NT2/D1 (cell line): ENCODE measurements at regions not wholly inside any gene's neighbourhood (a gene's known extent, or its start where the extent isn't known, plus 50 kb on each side); places are given as distances from the start of the nearest gene placed in this dataset.
"Not testable (repeated sequence)": the region's sequence is repeated elsewhere in the genome, so short reads cannot be mapped to it uniquely, and the experiment has no call there.

Experiments
- DNase-seq: peaks from one replicate; pipeline ENCODE4 v3.0.0-alpha.2; 2011; ENCODE audit warnings: low read depth, low spot score
- H3K27me3 ChIP-seq: 2 replicates; pipeline ENCODE4 v1.6.0; 2011; ENCODE audit warnings: mild to moderate bottlenecking; ENCODE audit not compliant: insufficient read length, insufficient read depth
- H3K36me3 ChIP-seq: 2 replicates; pipeline ENCODE4 v1.6.1; 2011; ENCODE audit warnings: mild to moderate bottlenecking, low read length, mixed read lengths; ENCODE audit not compliant: insufficient read depth, insufficient read length
- H3K4me1 ChIP-seq: 2 replicates; pipeline ENCODE4 v1.5.1; 2011; ENCODE audit not compliant: insufficient read depth, insufficient read length
- H3K4me3 ChIP-seq: 2 replicates; pipeline ENCODE4 v1.5.1; 2011; ENCODE audit warnings: low read depth; ENCODE audit not compliant: insufficient read length
- H3K9ac ChIP-seq: 2 replicates; pipeline ENCODE4 v1.6.0; 2011; ENCODE audit warnings: low read depth; ENCODE audit not compliant: insufficient read length
- H3K9me3 ChIP-seq: 2 replicates; pipeline ENCODE4 v1.5.1; 2011; ENCODE audit warnings: mild to moderate bottlenecking, low read length; ENCODE audit not compliant: insufficient read depth
- SUZ12 ChIP-seq: IDR thresholded peaks from 2 replicates; pipeline ENCODE4 v1.6.1; 2011; ENCODE audit not compliant: insufficient read length, insufficient read depth; ENCODE audit errors: extremely low read depth
- YY1 ChIP-seq: IDR thresholded peaks from 2 replicates; pipeline ENCODE4 v1.6.1; 2011; ENCODE audit not compliant: insufficient read length, insufficient read depth
- ZNF274 ChIP-seq: IDR thresholded peaks from 2 replicates; pipeline ENCODE4 v1.6.1; 2011; ENCODE audit warnings: mild to moderate bottlenecking, low read depth, low read length

- DNase-seq: no peak
- no peaks in the 10 kb centered on the region for H3K36me3 ChIP-seq
- TF ChIP-seq YY1: no peak
- TF ChIP-seq SUZ12: no peak
- no peak for TF ChIP-seq ZNF274
- H3K4me1 ChIP-seq: no peaks in the 10 kb centered on the region
- H3K9ac ChIP-seq: no peak overlapping the region
- no peaks in the 10 kb centered on the region; the same call in 1 of the 2 replicates for H3K9me3 ChIP-seq
- no peak overlapping the region for H3K4me3 ChIP-seq
- no peaks in the 10 kb centered on the region for H3K27me3 ChIP-seq
These were observed 467.3 kb downstream of the IRS2 start for GRCh38 chr13:109318945-109319590.

DNA sequence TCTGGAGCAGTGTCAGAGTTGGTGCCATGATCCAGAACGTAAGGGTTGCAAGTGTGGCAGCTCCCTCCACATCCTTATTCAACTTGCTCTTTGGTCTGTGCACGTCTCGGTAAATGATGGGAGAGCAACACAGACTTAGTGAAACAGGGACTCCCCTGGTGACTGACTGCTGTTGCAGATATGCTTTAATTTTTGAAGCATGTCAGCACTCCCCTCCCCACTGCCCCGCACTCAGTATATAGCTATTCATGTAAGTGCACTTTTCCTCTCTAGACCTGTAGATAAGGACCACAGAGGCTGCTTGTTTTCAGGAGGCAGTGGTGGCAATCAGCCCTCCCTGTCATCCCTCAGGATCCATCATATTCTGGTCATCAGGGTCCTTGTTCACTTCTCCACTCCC, 470.9 kb downstream of the IRS2 start:
- Histone ChIP-seq H3K27me3 (no peaks in the 10 kb centered on the region), H3K36me3 (no peaks in the 10 kb centered on the region), H3K4me1 (no peaks in the 10 kb centered on the region), H3K9ac (no peak overlapping the region), H3K9me3 (no peaks in the 10 kb centered on the region; the same call in 1 of the 2 replicates), H3K4me3 (no peak overlapping the region)
- DNase-seq: no peak
- no peak for TF ChIP-seq SUZ12
- TF ChIP-seq YY1: no peak
- no peak for TF ChIP-seq ZNF274

DNA sequence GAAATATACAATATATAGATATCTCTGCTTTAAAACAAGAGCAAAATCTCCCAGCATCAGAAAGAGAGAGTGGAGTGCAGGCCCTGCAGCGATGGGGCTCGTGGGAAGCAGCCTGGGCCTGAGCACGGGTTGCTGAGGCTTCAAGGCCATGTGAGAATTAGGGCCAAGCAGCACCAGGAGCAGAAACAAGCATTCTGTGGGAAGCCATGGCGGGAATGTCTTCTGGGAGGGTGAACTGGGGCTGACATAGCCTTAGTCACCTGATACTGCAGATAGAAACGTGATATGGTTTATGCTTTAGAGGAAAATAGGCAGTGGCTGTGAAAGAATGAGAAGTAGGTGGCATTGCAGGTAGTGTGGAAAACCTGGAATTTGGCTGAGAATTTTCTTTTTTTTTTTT, 472.3 kb downstream of the IRS2 start:
- TF ChIP-seq SUZ12 (no peak), YY1 (no peak), ZNF274 (no peak)
- no peak for DNase-seq
- no peak overlapping the region for H3K4me3 ChIP-seq
- no peaks in the 10 kb centered on the region for H3K27me3 ChIP-seq
- H3K9ac ChIP-seq: no peak overlapping the region
- no peaks in the 10 kb centered on the region; the same call in 1 of the 2 replicates for H3K9me3 ChIP-seq
- no peaks in the 10 kb centered on the region for H3K4me1 ChIP-seq
- H3K36me3 ChIP-seq: no peaks in the 10 kb centered on the region

DNA sequence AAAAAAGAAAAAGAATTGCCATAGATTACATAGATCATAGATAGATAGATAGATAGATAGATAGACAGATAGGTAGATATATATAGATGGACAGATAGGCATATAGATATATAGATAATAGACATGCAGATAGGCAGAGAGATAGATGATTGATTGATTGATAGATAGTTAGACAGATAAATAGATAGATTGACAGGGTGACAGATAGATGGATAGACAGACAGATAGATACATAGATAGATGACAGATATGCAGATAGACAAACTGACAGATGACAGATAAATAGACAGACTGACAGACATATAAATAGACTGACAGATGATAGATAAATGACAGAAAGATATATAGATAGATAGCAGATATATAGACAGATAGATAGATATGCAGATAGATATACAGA, 474.0 kb downstream of the IRS2 start:
- H3K9me3 ChIP-seq: no peaks in the 10 kb centered on the region; the same call in 1 of the 2 replicates
- no peak overlapping the region for H3K4me3 ChIP-seq
- no peak overlapping the region for H3K9ac ChIP-seq
- DNase-seq: no peak
- H3K4me1 ChIP-seq: no peaks in the 10 kb centered on the region
- H3K27me3 ChIP-seq: no peaks in the 10 kb centered on the region
- H3K36me3 ChIP-seq: no peaks in the 10 kb centered on the region
- TF ChIP-seq YY1: no peak
- no peak for TF ChIP-seq SUZ12

DNA sequence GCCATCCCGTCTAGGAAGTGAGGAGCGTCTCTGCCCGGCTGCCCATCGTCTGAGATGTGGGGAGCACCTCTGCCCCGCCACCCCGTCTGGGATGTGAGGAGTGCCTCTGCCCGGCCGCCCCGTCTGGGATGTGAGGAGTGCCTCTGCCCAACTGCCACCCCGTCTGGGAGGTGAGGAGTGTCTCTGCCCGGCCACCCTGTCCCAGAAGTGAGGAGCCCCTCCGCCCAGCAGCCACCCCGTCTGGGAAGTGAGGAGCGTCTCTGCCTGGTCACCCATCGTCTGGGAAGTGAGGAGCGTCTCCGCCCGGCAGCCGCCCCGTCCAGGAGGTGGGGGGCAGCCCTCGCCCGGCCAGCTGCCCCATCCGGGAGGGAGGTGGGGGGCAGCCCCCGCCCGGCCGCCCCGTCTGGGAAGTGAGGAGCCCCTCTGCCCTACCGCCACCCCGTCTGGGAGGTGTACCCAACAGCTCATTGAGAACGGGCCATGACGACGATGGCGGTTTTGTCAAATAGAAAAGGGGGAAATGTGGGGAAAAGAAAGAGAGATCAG, 474.9 kb downstream of the IRS2 start:
- H3K27me3 ChIP-seq: not testable (repeated sequence)

GRCh38 chr13:109309625-109310363, 476.6 kb downstream of the IRS2 start:
- Histone ChIP-seq H3K36me3 (no peaks in the 10 kb centered on the region), H3K9me3 (no peaks in the 10 kb centered on the region; the same call in 1 of the 2 replicates), H3K4me3 (no peak overlapping the region), H3K4me1 (no peaks in the 10 kb centered on the region), H3K9ac (no peak overlapping the region), H3K27me3 (no peaks in the 10 kb centered on the region)
- TF ChIP-seq ZNF274: no peak
- no peak for TF ChIP-seq YY1
- no peak for TF ChIP-seq SUZ12
- DNase-seq: no peak

More for the DNA sequence above, 474.9 kb downstream of the IRS2 start:
- not testable (repeated sequence) for H3K36me3 ChIP-seq, H3K4me3 ChIP-seq, H3K4me1 ChIP-seq, H3K9me3 ChIP-seq, H3K9ac ChIP-seq, DNase-seq

GRCh38 chr13:109307027-109307426, 479.4 kb downstream of the IRS2 start:
- Histone ChIP-seq H3K4me3 (no peak overlapping the region), H3K4me1 (no peaks in the 10 kb centered on the region), H3K27me3 (no peaks in the 10 kb centered on the region), H3K36me3 (no peaks in the 10 kb centered on the region), H3K9me3 (no peaks in the 10 kb centered on the region; the same call in 1 of the 2 replicates), H3K9ac (no peak overlapping the region)
- DNase-seq: no peak
- TF ChIP-seq SUZ12 (no peak), YY1 (no peak), ZNF274 (no peak)
